ENCODE measurements at regions not wholly inside any gene's neighbourhood (a gene's known extent, or its start where the extent isn't known, plus 50 kb on each side); places are given as distances from the start of the nearest gene placed in this dataset.

DNA sequence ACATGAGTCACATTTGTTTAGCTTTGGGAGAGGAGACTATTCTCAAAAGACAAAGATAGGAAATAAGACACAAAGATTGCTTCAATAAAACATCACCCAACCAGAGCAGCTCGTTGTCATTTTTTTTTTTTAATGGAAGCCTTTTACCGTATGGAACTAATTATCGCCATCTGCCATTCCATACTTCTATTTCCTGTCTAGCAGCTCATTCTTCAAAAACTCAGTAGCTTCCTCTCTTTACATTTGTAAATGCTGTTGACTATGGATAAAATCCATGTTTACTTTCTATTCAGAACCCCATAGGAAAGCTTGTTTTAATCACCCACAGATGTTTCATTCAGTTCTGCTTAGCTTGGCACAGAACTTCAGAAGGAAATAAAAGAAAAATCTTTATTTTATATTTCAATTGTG, 110.0 kb upstream of the PSMD7 start:
- TF ChIP-seq, protein P1, sequence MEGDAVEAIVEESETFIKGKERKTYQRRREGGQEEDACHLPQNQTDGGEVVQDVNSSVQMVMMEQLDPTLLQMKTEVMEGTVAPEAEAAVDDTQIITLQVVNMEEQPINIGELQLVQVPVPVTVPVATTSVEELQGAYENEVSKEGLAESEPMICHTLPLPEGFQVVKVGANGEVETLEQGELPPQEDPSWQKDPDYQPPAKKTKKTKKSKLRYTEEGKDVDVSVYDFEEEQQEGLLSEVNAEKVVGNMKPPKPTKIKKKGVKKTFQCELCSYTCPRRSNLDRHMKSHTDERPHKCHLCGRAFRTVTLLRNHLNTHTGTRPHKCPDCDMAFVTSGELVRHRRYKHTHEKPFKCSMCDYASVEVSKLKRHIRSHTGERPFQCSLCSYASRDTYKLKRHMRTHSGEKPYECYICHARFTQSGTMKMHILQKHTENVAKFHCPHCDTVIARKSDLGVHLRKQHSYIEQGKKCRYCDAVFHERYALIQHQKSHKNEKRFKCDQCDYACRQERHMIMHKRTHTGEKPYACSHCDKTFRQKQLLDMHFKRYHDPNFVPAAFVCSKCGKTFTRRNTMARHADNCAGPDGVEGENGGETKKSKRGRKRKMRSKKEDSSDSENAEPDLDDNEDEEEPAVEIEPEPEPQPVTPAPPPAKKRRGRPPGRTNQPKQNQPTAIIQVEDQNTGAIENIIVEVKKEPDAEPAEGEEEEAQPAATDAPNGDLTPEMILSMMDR (IDR thresholded peaks at IDR 0.05; ENCODE audit: extremely low read depth, insufficient read depth, missing control alignments): no peak
- DNase-seq (ENCODE audit: low spot score): no peak
- in situ Hi-C loops (cut with MboI; ENCODE audit: low pct_unique_long_range_greater_than_20kb, low sequenced_read_pairs, unreplicated experiment): no loop called here

DNA sequence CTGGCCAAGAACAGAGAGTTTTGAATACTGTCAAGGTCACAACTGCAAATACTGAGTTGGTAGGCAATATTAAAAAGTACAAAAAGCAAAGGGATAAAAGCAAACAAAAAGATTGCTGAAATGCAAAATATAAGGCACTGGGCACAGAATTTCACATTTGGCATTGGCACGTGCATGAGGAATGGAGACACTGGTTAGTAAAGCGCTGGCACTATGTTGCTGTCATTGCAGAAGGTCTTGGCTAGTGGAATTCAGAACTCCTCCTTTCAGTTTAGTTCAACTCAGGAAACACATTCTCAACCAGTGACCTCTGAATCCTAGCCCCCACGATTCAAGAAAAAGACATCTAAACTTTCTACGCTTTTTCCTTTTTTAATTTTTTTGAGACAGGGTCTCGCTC, 111.8 kb upstream of the PSMD7 start:
- TF ChIP-seq, protein P1 (IDR thresholded peaks at IDR 0.05; ENCODE audit: extremely low read depth, insufficient read depth, missing control alignments): no peak
- in situ Hi-C loops (cut with MboI; ENCODE audit: low pct_unique_long_range_greater_than_20kb, low sequenced_read_pairs, unreplicated experiment): no loop called here
- no peak for DNase-seq (ENCODE audit: low spot score)

DNA sequence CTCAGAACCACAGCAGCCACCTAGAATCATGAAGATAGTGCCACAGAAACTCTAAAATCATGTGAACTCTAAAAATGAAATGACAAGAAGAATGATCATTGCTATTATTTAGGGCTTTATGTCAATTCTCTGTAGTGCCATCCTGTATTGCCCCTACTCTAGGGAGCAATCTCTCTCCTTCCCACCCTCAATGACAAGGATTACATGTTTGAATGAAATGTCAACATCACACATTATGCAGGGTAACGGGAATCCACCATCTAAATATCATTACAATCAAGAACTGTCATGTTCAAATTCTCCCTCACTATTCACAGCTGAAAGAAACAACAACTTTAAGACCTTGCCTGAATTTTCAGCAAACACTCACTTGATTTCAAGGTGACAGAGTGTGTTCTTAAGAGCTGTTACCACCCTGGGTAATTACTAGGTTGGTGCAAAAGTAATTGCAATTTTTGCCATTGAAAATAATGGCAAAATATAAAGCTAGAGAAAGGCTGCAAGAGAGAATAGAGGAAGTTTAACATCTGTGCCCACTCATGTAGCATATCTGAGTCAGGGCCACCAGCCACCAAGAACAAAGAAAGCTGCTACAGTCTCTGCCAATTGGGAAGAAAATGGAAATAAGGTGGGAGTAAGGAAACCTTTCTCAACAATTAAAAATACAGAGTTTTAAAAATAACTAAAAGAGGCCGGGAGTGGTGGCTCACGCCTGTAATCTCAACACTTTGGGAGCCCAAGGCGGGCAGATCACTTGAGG, 112.8 kb upstream of the PSMD7 start:
- in situ Hi-C loops (cut with MboI; ENCODE audit: low pct_unique_long_range_greater_than_20kb, low sequenced_read_pairs, unreplicated experiment): no loop called here
- DNase-seq (ENCODE audit: low spot score): no peak
- TF ChIP-seq, protein P1 (IDR thresholded peaks at IDR 0.05; ENCODE audit: extremely low read depth, insufficient read depth, missing control alignments): no peak

DNA sequence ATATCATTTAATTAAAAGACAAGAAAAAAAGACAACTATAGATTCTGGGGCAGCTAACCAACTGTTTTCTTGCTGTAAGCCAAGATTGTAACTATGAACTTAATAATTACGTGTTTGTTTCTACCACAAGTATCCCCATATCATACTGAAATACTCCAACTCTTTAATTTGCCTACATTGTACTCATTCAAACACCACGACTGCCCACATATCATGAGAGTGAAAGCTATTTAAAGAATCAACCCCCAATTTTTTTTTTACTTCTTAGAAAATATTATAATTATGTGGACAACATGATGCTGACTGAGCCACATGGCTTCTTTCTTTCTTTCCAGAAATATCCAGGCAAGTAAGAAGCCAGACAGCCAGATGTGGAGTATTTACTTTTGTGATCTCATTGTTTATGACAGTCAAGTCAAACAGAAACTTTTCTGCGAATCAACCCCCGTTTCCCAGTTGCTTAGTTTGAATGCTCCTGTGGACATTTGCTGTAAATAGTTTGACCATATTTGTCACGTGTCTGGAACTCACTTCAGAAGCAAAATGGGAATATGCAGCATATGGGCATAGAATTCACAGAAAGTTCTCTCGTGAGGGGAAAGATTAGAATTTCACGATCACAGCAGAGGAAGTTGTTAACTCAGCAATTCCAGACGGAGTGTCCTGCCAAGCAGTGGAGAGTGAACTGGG, 126.8 kb upstream of the PSMD7 start:
- TF ChIP-seq, protein P1 (IDR thresholded peaks at IDR 0.05; ENCODE audit: extremely low read depth, insufficient read depth, missing control alignments): no peak
- in situ Hi-C loops (cut with MboI; ENCODE audit: low pct_unique_long_range_greater_than_20kb, low sequenced_read_pairs, unreplicated experiment): no loop called here
- peak; percentile 8 for DNase-seq (ENCODE audit: low spot score)

DNA sequence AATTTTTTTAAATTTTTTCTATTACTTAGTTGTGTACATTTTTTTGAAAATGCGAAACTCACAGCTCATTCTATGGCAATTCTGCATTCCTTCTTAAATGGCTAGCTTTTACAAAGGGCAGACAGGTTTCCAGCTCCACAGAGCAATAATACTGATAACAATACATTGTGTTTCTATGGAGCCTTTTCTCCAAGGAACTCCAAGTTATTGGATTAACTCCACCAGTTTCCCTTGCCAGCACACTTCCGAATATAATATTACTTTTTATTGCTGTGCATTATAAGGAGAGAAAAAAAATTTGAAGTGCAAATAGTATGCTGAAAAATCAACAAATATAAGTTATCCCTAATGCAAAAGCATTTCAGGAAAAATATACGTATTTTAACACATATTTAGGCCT, 127.5 kb upstream of the PSMD7 start:
- DNase-seq (ENCODE audit: low spot score): no peak
- TF ChIP-seq, protein P1 (IDR thresholded peaks at IDR 0.05; ENCODE audit: extremely low read depth, insufficient read depth, missing control alignments): no peak
- in situ Hi-C loops (cut with MboI; ENCODE audit: low pct_unique_long_range_greater_than_20kb, low sequenced_read_pairs, unreplicated experiment): no loop called here

DNA sequence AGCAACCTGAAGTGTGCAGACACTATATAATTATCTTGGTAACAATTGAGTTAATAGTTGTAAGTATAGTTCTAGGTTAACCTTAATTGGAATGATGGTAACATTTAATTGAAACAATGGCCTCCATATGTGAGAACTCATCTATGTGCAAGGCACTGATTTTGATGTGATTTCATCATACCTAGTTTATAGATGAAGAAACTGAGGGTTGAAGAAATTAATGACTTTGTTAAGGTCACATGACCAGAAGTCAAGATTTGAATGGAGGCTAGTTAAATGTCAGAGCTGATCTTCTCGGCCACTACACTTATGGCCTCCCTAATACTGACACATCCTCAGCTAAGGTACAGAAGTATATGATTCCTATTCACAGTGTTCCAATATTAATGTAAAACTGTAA, 128.2 kb upstream of the PSMD7 start:
- no peak for DNase-seq (ENCODE audit: low spot score)
- TF ChIP-seq, protein P1 (IDR thresholded peaks at IDR 0.05; ENCODE audit: extremely low read depth, insufficient read depth, missing control alignments): no peak
- in situ Hi-C loops (cut with MboI; ENCODE audit: low pct_unique_long_range_greater_than_20kb, low sequenced_read_pairs, unreplicated experiment): no loop called here

Data from GM13977 (cell line).